ENCODE measurements at regions not wholly inside any gene's neighbourhood (a gene's known extent, or its start where the extent isn't known, plus 50 kb on each side); places are given as distances from the start of the nearest gene placed in this dataset.

DNA sequence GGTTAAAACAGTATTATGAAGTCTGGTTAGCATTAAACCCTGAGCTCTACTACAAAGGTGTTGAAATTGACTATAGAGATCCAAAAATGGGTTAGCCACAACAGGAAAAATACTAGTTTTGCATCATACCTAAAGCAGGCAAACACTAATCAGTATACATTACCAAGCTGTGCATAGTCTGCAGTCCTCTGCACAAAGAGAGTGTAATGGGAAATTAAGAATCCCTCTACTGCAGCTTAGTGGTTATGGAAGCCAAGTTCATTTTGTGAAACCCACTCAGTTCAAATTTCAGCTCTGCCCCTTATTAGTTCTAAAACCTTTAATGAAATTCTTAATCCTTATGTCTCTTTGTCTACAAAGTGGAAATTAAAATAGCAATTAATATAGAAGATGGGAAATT, 192.1 kb downstream of the MBD2 start:
- H3K4me3 ChIP-seq: no peak overlapping the region
- H2AFZ ChIP-seq (ENCODE audit: low read depth, low read length): no peak overlapping the region
- POLR2A ChIA-PET: no interaction called here
- CTCF ChIA-PET (ENCODE audit: low intra/inter-chr PET ratio): no interaction called here
- ATAC-seq: no peak
- H3K4me2 ChIP-seq (ENCODE audit: insufficient read depth, low read length): no peak overlapping the region
- no peak for DNase-seq (ENCODE audit: extremely low read depth in 1 of 4, low spot score in 3 of 4)
- no peaks in the 10 kb centered on the region for H4K20me1 ChIP-seq (replicated peaks; ENCODE audit: control insufficient read depth, insufficient read depth, low read length)
- no peaks in the 10 kb centered on the region for H3K9me3 ChIP-seq (replicated peaks; ENCODE audit: control insufficient read depth, insufficient read depth, low read depth, low read length)
- in situ Hi-C loops (cut with MboI) (no loop called here), intact Hi-C loops (cut with micrococcal nuclease) (no loop called here)
- H3K27ac ChIP-seq (ENCODE audit: extremely low read depth, low read depth, low read length): no peak overlapping the region
- H3K36me3 ChIP-seq (ENCODE audit: control insufficient read depth, insufficient read depth, low read length): no peaks in the 10 kb centered on the region
- BruUV-seq (replicated peaks): no TSS peak
- no peaks in the 10 kb centered on the region for H3K9me1 ChIP-seq (ENCODE audit: control insufficient read depth, insufficient read depth, low read length)
- no peak overlapping the region for H3K9ac ChIP-seq (ENCODE audit: insufficient read depth in 1 of 2, low read depth in 2 of 2, low read length in 2 of 2)
- H3K27me3 ChIP-seq (ENCODE audit: control insufficient read depth in 2 of 2, insufficient read depth in 2 of 2, low read length in 2 of 2): no peaks in the 10 kb centered on the region
- no peaks in the 10 kb centered on the region for H3K4me1 ChIP-seq (replicated peaks in 1 of 2; ENCODE audit: control insufficient read depth in 2 of 2, insufficient read depth in 2 of 2, low read length in 2 of 2)
- no peaks in the 10 kb centered on the region for H3K79me2 ChIP-seq (ENCODE audit: control insufficient read depth, insufficient read depth, low read length)
- TF ChIP-seq ARID1B (IDR thresholded peaks at IDR 0.05) (no peak), SAP30 (IDR thresholded peaks at IDR 0.05; ENCODE audit: borderline replicate concordance, insufficient read depth, low read depth, low read length, poor library complexity, severe bottlenecking) (no peak), MAFF (IDR thresholded peaks at IDR 0.05; ENCODE audit: low read length) (no peak), ZNF764 (CRISPR knock-in tag; IDR thresholded peaks at IDR 0.05; ENCODE audit: low read depth) (no peak), TGIF2 (CRISPR knock-in tag; IDR thresholded peaks at IDR 0.05) (no peak), RCOR1 (IDR thresholded peaks at IDR 0.05; ENCODE audit: borderline replicate concordance in 1 of 2, low read depth in 2 of 2, low read length in 2 of 2) (no peak), PHB (CRISPR knock-in tag; IDR thresholded peaks at IDR 0.05) (no peak), MYC (IDR thresholded peaks at IDR 0.05; ENCODE audit: low read depth, low read length) (no peak), MYC (CRISPR knock-in tag; IDR thresholded peaks at IDR 0.05; ENCODE audit: borderline replicate concordance, low read depth) (no peak), STAT5A (IDR thresholded peaks at IDR 0.05; ENCODE audit: borderline replicate concordance, low read length) (no peak), ZNF561 (CRISPR knock-in tag; conservative IDR thresholded peaks at IDR 0.05) (no peak), FOXA1 (IDR thresholded peaks at IDR 0.05; ENCODE audit: borderline replicate concordance) (no peak), THRAP3 (IDR thresholded peaks at IDR 0.05; ENCODE audit: borderline replicate concordance) (no peak), FOXA3 (CRISPR knock-in tag; conservative IDR thresholded peaks at IDR 0.05 in 1 of 2, IDR thresholded peaks at IDR 0.05 in 1 of 2) (no peak), RBM14 (IDR thresholded peaks at IDR 0.05; ENCODE audit: borderline replicate concordance, insufficient read depth, low read depth, low read length) (no peak), BHLHE40 (IDR thresholded peaks at IDR 0.05; ENCODE audit: low read length) (no peak), SRSF1 (IDR thresholded peaks at IDR 0.05; ENCODE audit: low read depth, low read length) (no peak), ZNF780A (CRISPR knock-in tag; IDR thresholded peaks at IDR 0.05) (no peak)
- TF ChIP-seq, protein P1, sequence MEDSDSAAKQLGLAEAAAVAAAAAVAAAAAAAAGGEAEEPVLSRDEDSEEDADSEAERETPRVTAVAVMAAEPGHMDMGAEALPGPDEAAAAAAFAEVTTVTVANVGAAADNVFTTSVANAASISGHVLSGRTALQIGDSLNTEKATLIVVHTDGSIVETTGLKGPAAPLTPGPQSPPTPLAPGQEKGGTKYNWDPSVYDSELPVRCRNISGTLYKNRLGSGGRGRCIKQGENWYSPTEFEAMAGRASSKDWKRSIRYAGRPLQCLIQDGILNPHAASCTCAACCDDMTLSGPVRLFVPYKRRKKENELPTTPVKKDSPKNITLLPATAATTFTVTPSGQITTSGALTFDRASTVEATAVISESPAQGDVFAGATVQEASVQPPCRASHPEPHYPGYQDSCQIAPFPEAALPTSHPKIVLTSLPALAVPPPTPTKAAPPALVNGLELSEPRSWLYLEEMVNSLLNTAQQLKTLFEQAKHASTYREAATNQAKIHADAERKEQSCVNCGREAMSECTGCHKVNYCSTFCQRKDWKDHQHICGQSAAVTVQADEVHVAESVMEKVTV (CRISPR knock-in tag; IDR thresholded peaks at IDR 0.05): no peak
- no peak for FAIRE-seq

All from K562 (cell line).